Vagina (tissue), 2 donors: ENCODE measurements at regions not wholly inside any gene's neighbourhood (a gene's known extent, or its start where the extent isn't known, plus 50 kb on each side); places are given as distances from the start of the nearest gene placed in this dataset.

Experiments
- CTCF ChIP-seq, 3 experiments: fragments of 450-650 bp in 2 of 3; fragments of 200-600 bp in 1 of 3; sonication (generic) in 1 of 3; IDR thresholded peaks; one replicate each; pipeline ENCODE4 v1.5.1; 2017 to 2019; ENCODE audit warnings: antibody characterized with exemption in 3 of 3, mild to moderate bottlenecking in 2 of 3, moderate library complexity in 2 of 3
- POLR2A ChIP-seq, 2 donors: fragments of 450-650 bp; IDR thresholded peaks; one replicate each; pipeline ENCODE4 v1.6.1; 2017; ENCODE audit warnings: antibody characterized with exemption in 2 of 2, mild to moderate bottlenecking in 2 of 2, moderate library complexity in 2 of 2
- POLR2AphosphoS5 ChIP-seq, 2 donors: sonication (generic); formaldehyde crosslinking; IDR thresholded peaks; one replicate each; pipeline ENCODE4 v1.9.0; 2017; ENCODE audit warnings: antibody characterized with exemption in 2 of 2, mild to moderate bottlenecking in 2 of 2, low read depth in 1 of 2; ENCODE audit not compliant: insufficient read depth in 1 of 2

- TF ChIP-seq CTCF (IDR thresholded peaks at IDR 0.05), result no peak
- TF ChIP-seq POLR2A (IDR thresholded peaks at IDR 0.05), result no peak
- no peak for TF ChIP-seq POLR2AphosphoS5 (IDR thresholded peaks at IDR 0.05; ENCODE audit: insufficient read depth in 1 of 2, low read depth in 1 of 2)
These were observed 226.1 kb upstream of the SORCS1 start for GRCh38 chr10:107390563-107390962.
